Naive B cell (primary cell): ENCODE measurements at regions not wholly inside any gene's neighbourhood (a gene's known extent, or its start where the extent isn't known, plus 50 kb on each side); places are given as distances from the start of the nearest gene placed in this dataset.

Experiments
- ATAC-seq, 2 donors: fragments of 150-1000 bp; cut with Tn5 transposase; 2 replicates each; pipeline ENCODE4 v1.10.0; 2021; ENCODE audit warnings: low read depth in 2 of 2, mild to moderate bottlenecking in 2 of 2, moderate library complexity in 2 of 2
- DNase-seq: peaks from one replicate; pipeline ENCODE4 v3.0.0; 2022
- H3K27ac Mint-ChIP-seq, 6 donors: one replicate each; pipeline ENCODE4 v1.8.0; 2020 to 2022; ENCODE audit warnings: mild to moderate bottlenecking in 6 of 6, mixed read lengths in 6 of 6, moderate library complexity in 5 of 6, inconsistent platforms in 2 of 6
- H3K27me3 Mint-ChIP-seq, 3 donors: one replicate each; pipeline ENCODE4 v1.8.0; 2021 to 2022; ENCODE audit warnings: mixed read lengths in 3 of 3, mild to moderate bottlenecking in 1 of 3
- H3K36me3 Mint-ChIP-seq, 2 donors: one replicate each; pipeline ENCODE4 v1.8.0; 2020 to 2022; ENCODE audit warnings: mixed read lengths in 2 of 2, inconsistent platforms in 1 of 2, mild to moderate bottlenecking in 1 of 2
- H3K4me1 Mint-ChIP-seq, 3 donors: one replicate each; pipeline ENCODE4 v1.8.0; 2020 to 2022; ENCODE audit warnings: mixed read lengths in 3 of 3, inconsistent platforms in 1 of 3, mild to moderate bottlenecking in 1 of 3, moderate library complexity in 1 of 3
- H3K4me3 Mint-ChIP-seq, 8 donors: one replicate each; pipeline ENCODE4 v1.8.0; 2020 to 2022; ENCODE audit warnings: mild to moderate bottlenecking in 8 of 8, mixed read lengths in 8 of 8, moderate library complexity in 8 of 8, inconsistent platforms in 2 of 8
- H3K9me3 Mint-ChIP-seq, 7 donors: one replicate each; pipeline ENCODE4 v1.8.0; 2020 to 2022; ENCODE audit warnings: mixed read lengths in 7 of 7, mild to moderate bottlenecking in 5 of 7, inconsistent platforms in 2 of 7, moderate library complexity in 1 of 7

DNA sequence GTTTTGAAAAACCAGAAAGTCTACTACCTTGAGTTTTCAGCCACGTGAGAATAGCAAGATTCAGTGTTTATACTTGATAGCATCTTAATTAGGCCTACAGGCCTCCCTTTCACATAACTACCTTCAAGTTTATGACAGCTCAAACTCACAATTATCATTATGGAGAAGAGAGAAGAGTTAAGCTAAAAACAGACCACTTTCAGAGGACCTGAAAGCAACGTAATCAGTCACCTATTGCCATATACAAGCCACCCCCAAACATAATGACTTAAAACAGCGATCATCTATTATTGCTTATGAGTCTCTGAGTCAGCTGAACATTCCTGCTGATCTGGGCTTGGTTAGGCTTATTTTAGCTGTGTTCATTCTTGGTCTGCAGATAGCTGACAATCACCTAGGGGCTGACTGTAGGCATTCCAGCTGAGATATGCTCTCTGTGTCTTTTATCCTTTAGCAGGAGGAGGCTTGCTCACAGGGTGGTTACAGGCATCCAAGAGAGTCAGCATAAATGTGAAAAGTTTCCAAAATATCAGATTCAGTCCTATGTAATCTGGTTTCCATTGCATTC lies 130.9 kb downstream of the COX7C start:
- no peaks in the 10 kb centered on the region for H3K36me3 Mint-ChIP-seq
- ATAC-seq (no peak), DNase-seq (no peak)
- H3K27me3 Mint-ChIP-seq = no peaks in the 10 kb centered on the region
- no peak overlapping the region for H3K27ac Mint-ChIP-seq
- H3K4me3 Mint-ChIP-seq = no peak overlapping the region
- no peaks in the 10 kb centered on the region for H3K9me3 Mint-ChIP-seq
- no peaks in the 10 kb centered on the region for H3K4me1 Mint-ChIP-seq

- no peak overlapping the region for H3K4me3 Mint-ChIP-seq
- DNase-seq = no peak
- no peaks in the 10 kb centered on the region for H3K27me3 Mint-ChIP-seq
- no peaks in the 10 kb centered on the region for H3K9me3 Mint-ChIP-seq
- no peak overlapping the region for H3K27ac Mint-ChIP-seq
- H3K4me1 Mint-ChIP-seq = no peaks in the 10 kb centered on the region
- no peak for ATAC-seq
- H3K36me3 Mint-ChIP-seq = no peaks in the 10 kb centered on the region
These were observed 132.1 kb downstream of the COX7C start for GRCh38 chr5:86749841-86750240.

DNA sequence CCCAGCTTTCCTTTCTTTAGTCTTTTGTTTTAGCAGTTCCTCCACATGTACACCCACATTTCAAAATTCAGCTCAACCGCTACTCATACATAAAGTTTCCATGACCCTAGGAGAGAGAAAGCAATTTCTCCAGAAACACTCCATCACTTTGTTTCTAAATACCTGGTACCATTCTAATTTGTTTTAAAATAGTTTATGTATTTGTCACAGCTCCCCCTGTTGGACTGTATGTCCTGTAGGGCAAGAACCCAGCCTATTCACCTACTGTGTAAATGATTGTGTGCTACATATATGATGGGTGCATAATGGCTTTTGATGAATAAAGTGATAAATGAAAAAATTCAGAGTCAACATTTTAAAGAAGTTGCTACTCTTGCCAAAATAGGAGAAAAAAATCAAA lies 139.1 kb downstream of the COX7C start:
- Mint-ChIP-seq H3K27ac (no peak overlapping the region), H3K4me1 (no peaks in the 10 kb centered on the region), H3K36me3 (no peaks in the 10 kb centered on the region), H3K4me3 (no peak overlapping the region), H3K9me3 (peaks cover 0 to 7% (median 0%) of the 10 kb centered on the region in 7 donors), H3K27me3 (peaks cover 0 to 5% (median 4%) of the 10 kb centered on the region in 3 donors)
- ATAC-seq (no peak), DNase-seq (no peak)

- no peak for ATAC-seq
- Mint-ChIP-seq H3K27ac (no peak overlapping the region), H3K4me1 (no peaks in the 10 kb centered on the region), H3K36me3 (no peaks in the 10 kb centered on the region), H3K4me3 (no peak overlapping the region), H3K9me3 (peaks cover 0 to 7% (median 0%) of the 10 kb centered on the region in 7 donors), H3K27me3 (peaks cover 0 to 8% (median 5%) of the 10 kb centered on the region in 3 donors)
- no peak for DNase-seq
These were observed 140.1 kb downstream of the COX7C start for GRCh38 chr5:86757824-86758223.

DNA sequence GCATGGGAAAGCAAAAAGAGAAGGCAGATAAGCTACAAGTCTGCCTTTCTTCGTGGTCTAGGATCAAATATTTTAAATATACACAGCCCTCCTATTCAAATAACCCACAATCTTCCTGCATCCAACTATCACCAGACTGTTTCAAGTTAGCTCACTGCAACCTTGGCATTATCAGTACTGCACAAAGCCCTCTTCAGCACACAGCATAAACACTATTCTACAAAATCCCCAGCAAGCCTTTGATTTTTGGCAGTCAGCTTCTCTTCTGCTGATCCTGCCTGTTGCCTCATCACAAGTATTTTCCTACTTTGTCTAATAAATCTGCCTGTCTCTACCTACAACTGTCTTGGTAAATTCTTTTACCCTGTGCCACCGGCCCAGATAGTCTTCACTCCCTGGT lies 142.9 kb downstream of the COX7C start:
- Mint-ChIP-seq H3K27me3 (peaks cover 0 to 10% (median 7%) of the 10 kb centered on the region in 3 donors), H3K9me3 (peaks cover 0 to 7% (median 0%) of the 10 kb centered on the region in 7 donors), H3K36me3 (no peaks in the 10 kb centered on the region), H3K4me1 (no peaks in the 10 kb centered on the region), H3K4me3 (no peak overlapping the region), H3K27ac (no peak overlapping the region)
- DNase-seq (no peak), ATAC-seq (no peak)

DNA sequence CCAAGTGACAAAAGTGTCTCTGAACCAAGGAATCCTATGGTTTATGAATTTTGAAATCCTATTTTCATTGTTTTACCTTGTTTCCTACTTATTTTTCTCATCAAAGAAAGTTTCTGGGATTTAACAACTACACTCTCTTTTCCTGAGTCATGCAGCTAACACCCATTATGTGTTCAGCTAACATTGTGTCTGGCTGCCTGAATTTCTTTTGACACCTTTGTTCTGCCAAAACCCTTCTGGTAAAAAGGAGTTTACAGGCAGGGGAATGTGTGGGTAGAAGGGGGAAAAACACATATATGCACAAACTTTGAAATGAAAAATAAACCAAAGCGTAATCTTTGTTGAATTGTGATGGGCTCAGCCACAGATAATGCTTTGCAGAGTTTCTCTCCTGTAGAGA lies 146.2 kb downstream of the COX7C start:
- no peak overlapping the region for H3K4me3 Mint-ChIP-seq
- no peaks in the 10 kb centered on the region for H3K36me3 Mint-ChIP-seq
- ATAC-seq (no peak), DNase-seq (no peak)
- peaks cover 0 to 8% (median under 1%) of the 10 kb centered on the region in 7 donors for H3K9me3 Mint-ChIP-seq
- H3K27ac Mint-ChIP-seq = no peak overlapping the region
- H3K4me1 Mint-ChIP-seq = no peaks in the 10 kb centered on the region
- peaks cover 0 to 10% (median 4%) of the 10 kb centered on the region in 3 donors for H3K27me3 Mint-ChIP-seq

DNA sequence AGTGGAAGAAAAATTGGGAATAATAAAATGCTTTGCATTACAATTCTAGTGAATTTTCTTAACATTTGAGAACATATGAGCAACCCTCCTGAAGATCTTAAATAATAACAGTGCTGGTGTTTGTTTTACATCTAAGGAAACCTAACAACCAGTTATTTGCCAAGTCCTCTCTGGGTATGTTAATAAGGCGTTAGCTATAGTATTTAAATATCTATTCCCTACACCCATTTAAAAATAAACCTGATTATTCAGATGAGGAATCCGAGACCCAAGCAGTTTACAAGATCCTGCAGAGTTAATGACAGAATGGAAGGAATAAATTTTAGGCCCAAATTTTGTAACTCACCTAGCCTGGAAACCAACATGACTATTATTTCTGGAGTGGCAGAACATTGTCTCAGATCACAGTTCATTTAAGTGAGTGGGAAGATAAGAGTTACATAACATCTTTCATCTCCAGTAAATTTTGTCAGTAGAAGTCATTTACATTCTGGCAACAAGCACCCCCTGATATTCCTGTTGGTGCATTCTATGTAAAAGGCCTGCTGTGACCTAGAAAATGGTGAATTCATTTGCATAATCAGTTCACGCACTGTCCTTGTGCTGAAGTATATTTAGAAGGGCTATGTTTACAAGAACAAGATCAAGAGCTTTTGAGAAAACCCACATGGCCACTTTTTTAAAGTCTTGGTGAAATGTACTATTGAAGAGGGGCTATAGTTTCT lies 148.2 kb downstream of the COX7C start:
- H3K27me3 Mint-ChIP-seq = peaks cover 0 to 4% (median 4%) of the 10 kb centered on the region in 3 donors
- ATAC-seq = no peak

GRCh38 chr5:86768699-86769202 lies 151.0 kb downstream of the COX7C start:
- no peak overlapping the region for H3K4me3 Mint-ChIP-seq
- no peaks in the 10 kb centered on the region for H3K36me3 Mint-ChIP-seq
- H3K9me3 Mint-ChIP-seq = peaks cover 7 to 18% (median 9%) of the 10 kb centered on the region in 7 donors
- DNase-seq (no peak), ATAC-seq (no peak)
- H3K4me1 Mint-ChIP-seq = no peaks in the 10 kb centered on the region
- H3K27ac Mint-ChIP-seq = no peak overlapping the region
- H3K27me3 Mint-ChIP-seq = no peaks in the 10 kb centered on the region

More for the DNA sequence above, 148.2 kb downstream of the COX7C start:
- peaks cover 4 to 17% (median 7%) of the 10 kb centered on the region in 7 donors for H3K9me3 Mint-ChIP-seq
- H3K27ac Mint-ChIP-seq = no peak overlapping the region
- no peak for DNase-seq
- H3K36me3 Mint-ChIP-seq = no peaks in the 10 kb centered on the region
- no peaks in the 10 kb centered on the region for H3K4me1 Mint-ChIP-seq
- no peak overlapping the region for H3K4me3 Mint-ChIP-seq

DNA sequence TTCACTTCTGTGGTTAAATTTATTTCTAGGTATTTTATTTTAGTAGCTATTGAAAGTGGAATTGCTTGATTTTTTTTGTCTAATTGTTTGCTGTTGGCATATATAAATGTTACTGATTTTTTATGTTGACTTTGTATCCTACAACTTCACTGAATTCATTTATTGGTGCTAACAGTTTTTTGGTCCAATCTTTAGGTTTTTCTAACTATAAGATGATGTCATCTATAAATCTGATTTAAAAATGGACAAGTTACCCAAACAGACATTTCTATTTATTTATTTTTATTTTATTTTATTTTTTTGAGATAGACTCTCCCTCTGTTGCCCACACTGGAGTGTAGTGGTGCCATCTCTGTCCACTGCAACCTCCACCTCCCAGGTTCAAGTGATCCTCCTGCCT lies 162.3 kb downstream of the COX7C start:
- no peak overlapping the region for H3K27ac Mint-ChIP-seq
- DNase-seq = no peak
- no peaks in the 10 kb centered on the region for H3K27me3 Mint-ChIP-seq
- H3K4me1 Mint-ChIP-seq = no peaks in the 10 kb centered on the region
- no peaks in the 10 kb centered on the region for H3K36me3 Mint-ChIP-seq
- ATAC-seq = no peak
- H3K4me3 Mint-ChIP-seq = no peak overlapping the region
- H3K9me3 Mint-ChIP-seq = peaks cover 0 to 7% (median 4%) of the 10 kb centered on the region in 7 donors

GRCh38 chr5:86786955-86787354 lies 169.2 kb downstream of the COX7C start:
- Mint-ChIP-seq H3K4me3 (no peak overlapping the region), H3K9me3 (no peaks in the 10 kb centered on the region), H3K4me1 (no peaks in the 10 kb centered on the region)

DNA sequence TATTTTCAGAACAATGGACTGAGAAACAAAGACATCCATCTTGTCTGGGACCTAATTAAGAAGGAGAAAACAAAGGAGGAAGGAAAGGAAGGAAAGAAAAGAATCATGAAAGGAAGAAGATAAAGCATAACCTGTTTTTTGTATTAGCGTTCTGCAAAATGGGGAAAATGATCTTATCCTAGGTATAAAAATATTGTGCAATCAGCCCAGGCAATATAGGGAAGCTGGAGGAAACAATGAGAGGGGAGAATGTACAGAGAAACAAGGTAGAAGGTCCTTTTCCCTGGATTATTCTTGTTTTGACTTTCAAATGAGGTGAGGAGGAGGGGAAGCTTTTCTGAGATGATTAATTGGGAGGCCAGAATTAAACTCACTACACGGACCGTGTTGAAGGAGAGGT lies 177.9 kb downstream of the COX7C start:
- peaks cover 0 to 1% (median 0%) of the 10 kb centered on the region in 7 donors for H3K9me3 Mint-ChIP-seq
- no peaks in the 10 kb centered on the region for H3K4me1 Mint-ChIP-seq
- H3K27ac Mint-ChIP-seq = no peak overlapping the region
- H3K36me3 Mint-ChIP-seq = no peaks in the 10 kb centered on the region
- peaks cover 0 to 10% (median 0%) of the 10 kb centered on the region in 3 donors for H3K27me3 Mint-ChIP-seq
- ATAC-seq (no peak), DNase-seq (no peak)
- H3K4me3 Mint-ChIP-seq = no peak overlapping the region

More at GRCh38 chr5:86786955-86787354, 169.2 kb downstream of the COX7C start:
- no peak for DNase-seq
- Mint-ChIP-seq H3K27ac (no peak overlapping the region), H3K27me3 (no peaks in the 10 kb centered on the region), H3K36me3 (no peaks in the 10 kb centered on the region)
- ATAC-seq = no peak

DNA sequence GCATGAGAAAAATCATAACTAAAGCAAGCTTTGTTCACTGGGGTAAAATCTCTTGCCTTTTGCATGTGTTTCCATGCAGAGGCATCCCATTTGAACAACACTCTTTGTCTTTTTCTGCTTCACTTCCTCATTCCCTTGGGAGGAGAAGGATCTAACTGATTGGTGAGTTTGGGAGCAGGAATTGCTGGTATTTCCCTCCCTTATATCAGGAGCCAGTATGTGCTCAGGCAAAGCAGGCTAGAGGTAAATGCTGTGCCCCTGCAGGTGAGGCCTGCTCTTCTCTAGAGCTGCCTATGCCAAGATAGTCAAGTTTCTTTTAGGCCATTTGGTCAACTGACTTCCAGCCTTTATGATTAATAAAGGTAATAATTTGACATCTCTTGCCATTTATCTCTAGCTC lies 179.9 kb downstream of the COX7C start:
- no peaks in the 10 kb centered on the region for H3K4me1 Mint-ChIP-seq

DNA sequence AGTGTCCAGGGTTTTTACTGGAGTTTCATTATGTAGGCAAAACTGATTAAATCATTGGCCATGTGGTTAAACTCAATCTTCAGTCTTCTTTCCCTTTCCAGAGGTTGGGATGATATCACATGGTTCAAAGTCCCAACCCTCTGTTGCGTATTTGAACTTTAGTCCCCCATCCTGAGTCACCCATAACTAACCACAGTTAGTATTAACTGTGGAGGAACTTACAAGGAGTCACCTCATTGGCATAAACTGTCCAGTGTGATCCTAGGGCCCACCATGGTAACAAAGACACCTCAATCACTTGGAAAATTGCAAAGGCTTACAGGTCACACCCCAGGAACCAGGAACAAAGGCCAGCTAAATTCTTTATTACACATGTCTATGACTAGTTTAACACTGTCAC lies 188.5 kb downstream of the COX7C start:
- Mint-ChIP-seq H3K27me3 (peaks cover 0 to 9% (median 0%) of the 10 kb centered on the region in 3 donors), H3K4me3 (no peak overlapping the region), H3K36me3 (no peaks in the 10 kb centered on the region), H3K27ac (no peak overlapping the region), H3K4me1 (no peaks in the 10 kb centered on the region), H3K9me3 (peaks cover 0 to 13% (median 5%) of the 10 kb centered on the region in 7 donors)
- ATAC-seq (no peak), DNase-seq (no peak)

More for the DNA sequence above, 179.9 kb downstream of the COX7C start:
- ATAC-seq = no peak
- Mint-ChIP-seq H3K9me3 (peaks cover 0 to 1% (median 0%) of the 10 kb centered on the region in 7 donors), H3K4me3 (no peak overlapping the region), H3K36me3 (no peaks in the 10 kb centered on the region), H3K27ac (peak overlapping the region in 1 of 6 donors; percentile 2), H3K27me3 (peaks cover 0 to 10% (median 0%) of the 10 kb centered on the region in 3 donors)
- DNase-seq = no peak
